GM12873 (cell line): ENCODE measurements at regions not wholly inside any gene's neighbourhood (a gene's known extent, or its start where the extent isn't known, plus 50 kb on each side); places are given as distances from the start of the nearest gene placed in this dataset.

ENCODE experiments used
- TF ChIP-seq, protein P1 (sequence below): IDR thresholded peaks from 2 replicates; pipeline ENCODE4 v1.5.1; 2012; ENCODE audit warnings: low read depth, mild to moderate bottlenecking, moderate library complexity, low read length, control low read depth; ENCODE audit not compliant: insufficient read depth; ENCODE audit errors: missing control alignments

DNA sequence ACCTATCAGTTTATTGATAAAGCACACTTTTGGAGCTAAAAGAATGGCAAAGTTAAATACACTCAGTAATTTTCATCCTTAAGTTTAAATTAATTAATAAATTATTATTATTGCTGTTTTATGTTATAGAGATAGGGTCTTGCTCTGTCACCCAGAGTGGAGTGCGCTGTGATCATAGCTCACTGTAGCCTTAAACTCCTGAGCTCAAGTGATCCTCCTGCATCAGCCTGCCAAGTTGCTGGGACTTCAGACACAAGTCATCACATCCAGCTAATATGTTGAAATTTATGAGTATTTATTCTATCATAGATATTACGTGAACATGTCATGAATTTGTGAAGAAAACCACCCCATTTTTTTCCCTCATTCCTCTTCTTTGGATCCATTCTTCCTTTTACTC, 64.2 kb downstream of the GJA1 start:
- TF ChIP-seq, protein P1, sequence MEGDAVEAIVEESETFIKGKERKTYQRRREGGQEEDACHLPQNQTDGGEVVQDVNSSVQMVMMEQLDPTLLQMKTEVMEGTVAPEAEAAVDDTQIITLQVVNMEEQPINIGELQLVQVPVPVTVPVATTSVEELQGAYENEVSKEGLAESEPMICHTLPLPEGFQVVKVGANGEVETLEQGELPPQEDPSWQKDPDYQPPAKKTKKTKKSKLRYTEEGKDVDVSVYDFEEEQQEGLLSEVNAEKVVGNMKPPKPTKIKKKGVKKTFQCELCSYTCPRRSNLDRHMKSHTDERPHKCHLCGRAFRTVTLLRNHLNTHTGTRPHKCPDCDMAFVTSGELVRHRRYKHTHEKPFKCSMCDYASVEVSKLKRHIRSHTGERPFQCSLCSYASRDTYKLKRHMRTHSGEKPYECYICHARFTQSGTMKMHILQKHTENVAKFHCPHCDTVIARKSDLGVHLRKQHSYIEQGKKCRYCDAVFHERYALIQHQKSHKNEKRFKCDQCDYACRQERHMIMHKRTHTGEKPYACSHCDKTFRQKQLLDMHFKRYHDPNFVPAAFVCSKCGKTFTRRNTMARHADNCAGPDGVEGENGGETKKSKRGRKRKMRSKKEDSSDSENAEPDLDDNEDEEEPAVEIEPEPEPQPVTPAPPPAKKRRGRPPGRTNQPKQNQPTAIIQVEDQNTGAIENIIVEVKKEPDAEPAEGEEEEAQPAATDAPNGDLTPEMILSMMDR, result no peak

DNA sequence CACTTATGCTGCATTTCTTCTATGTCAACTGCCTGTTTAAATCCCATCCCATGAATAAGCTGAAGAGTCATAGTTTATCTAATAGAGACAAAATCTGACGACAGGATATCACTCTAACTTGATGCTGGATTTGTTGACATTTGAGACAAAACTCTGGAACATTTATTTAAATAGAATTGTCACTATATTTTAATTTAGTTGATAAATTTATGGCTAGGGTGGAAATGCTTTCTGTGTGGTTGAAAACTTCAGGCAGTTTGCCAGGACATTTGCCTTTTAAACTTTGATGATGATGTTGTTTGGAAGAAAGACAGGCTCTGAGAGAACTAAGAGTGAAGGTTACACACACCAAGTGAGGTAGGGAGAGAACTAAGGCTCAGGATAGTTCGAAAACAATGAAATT, 68.1 kb downstream of the GJA1 start:
- TF ChIP-seq, protein P1, result no peak

DNA sequence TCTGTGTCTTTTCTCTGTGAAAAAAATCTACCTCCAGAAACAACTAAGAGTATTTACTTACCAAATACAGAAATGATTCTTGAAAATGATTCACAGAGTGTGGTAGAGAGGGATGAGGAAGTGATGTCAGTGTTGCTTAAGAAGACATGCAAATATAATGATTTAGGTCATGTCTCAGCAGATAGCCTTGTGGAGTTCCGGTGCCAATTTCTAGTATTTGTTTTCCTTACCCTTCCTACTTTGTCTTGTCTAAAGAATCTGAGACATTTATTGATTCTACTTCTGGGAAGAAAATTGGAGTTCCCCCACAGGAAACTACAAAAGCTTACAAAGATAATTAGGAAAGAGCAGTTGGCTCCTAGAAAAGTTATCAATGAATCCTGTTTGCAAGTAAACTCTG, 68.8 kb downstream of the GJA1 start:
- TF ChIP-seq, protein P1, result no peak

GRCh38 chr6:121505284-121505683, 69.8 kb downstream of the GJA1 start:
- TF ChIP-seq, protein P1, result no peak

DNA sequence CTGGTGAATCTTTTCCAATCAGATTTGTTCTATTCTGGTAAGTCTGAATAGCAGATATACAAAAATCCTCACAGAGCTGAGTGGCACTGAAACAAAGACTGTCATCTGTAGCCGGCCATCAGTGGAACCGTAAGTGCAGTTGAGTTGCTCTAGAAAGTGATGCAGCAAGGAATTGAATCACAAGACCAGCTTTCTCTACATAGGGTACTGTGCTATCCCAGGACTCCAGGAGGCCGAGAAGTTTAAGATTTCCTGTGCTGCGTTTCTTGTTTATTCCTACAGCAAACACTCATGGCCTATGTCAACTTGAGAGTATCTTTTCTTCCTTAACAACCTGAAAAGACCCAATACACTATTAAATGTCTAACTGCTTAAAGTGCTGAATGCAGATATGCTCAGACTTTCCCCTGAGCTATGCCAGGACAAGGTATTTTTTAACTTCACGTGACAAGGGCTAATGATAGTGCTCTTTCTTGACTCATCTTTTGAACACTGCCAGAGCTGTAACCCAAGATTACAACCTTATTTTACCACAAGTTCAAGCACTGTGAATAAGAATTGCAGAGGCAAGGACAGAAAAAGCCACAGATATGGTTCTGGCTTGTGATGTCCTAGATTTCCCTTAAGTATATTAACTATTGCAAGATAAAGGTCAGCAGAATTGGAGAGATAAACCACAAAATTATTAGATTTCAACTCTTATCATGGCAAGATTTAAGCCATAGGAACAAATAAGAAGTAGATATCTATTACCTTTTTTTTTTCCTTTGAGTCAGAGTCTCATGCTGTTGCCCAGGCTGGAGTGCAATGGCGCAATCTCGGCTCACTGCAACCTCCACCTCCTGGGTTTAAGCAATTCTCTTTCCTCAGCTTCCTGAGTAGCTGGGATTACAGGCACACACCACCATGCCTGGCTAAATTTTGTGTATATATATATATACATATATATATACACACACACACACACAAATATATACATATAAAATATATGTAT, 71.6 kb downstream of the GJA1 start:
- TF ChIP-seq, protein P1, result no peak

DNA sequence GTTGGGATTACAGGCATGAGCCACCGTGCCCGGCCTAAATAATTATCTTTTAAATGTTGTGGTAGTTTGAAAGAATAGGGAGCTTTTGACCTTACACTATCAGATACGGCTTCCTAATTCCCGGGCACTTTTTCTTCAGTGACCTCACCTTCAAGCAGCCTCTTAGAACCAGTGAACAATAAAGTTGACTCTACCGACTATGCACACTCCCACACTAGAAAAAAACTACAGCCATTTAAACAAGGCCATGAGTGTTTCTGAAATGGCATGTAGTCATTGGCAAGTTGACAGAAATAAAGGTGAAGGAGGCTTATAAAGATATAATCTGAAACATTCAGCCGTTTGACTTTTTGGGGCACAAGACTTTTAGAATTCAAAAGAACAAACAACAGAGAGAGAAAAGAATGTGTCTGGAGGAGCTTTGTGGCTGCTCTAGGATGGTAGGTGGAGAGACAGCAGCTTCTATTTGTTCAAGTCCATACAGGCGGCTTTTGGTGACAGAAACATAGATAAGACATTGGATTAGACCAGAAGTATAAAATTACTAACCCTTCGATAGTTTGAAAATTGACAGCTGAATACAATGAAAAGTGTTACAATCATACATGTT, 75.2 kb downstream of the GJA1 start:
- TF ChIP-seq, protein P1, result no peak

GRCh38 chr6:121515630-121516265, 80.3 kb downstream of the GJA1 start:
- TF ChIP-seq, protein P1, result no peak
